ENCODE measurements at regions not wholly inside any gene's neighbourhood (a gene's known extent, or its start where the extent isn't known, plus 50 kb on each side); places are given as distances from the start of the nearest gene placed in this dataset.
"Not testable (repeated sequence)": the region's sequence is repeated elsewhere in the genome, so short reads cannot be mapped to it uniquely, and the experiment has no call there.

DNA sequence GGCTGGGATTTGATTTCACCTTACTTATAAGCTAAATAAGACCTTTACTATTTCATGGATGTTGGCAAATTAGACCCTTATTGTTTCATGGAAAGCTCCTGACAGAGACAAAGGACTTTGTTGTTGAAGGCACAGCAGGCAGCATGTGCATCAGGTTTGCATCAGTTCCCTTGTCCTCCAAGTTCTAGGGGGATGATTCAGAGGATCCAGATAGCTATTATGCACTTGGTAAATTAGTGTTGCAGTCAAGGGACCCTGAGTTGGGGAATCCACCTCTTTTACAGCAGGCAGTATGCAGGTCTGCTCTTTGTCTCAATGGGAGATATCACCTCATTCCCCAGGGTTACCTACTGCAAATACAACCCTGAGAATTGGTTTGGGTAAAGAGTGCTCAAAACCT, 131.4 kb upstream of the IGSF10 start:
- FAIRE-seq, result no peak

DNA sequence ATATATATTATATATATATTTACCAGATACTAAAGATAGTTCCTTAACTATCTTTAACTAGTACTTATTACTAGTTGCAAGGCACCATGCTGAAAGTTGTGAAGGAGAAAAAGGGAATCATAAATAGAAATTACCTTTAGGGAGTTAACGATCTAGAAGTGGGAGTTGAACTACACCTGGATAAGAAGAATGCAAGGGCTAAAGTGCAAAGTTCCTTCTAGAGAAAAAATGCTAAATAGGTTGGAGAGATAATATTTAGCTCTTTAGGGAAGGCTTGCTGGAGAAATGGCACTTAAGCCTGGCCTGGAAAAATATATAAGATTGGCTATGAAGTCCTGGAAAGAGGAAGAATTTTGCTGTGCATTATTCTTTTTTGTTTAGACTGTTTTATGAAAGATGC, 130.6 kb upstream of the IGSF10 start:
- FAIRE-seq (no peak), DNase-seq (ENCODE audit: low read depth) (no peak)
- no peaks in the 10 kb centered on the region for H3K36me3 ChIP-seq (ENCODE audit: control insufficient read depth, insufficient read depth, low read length)
- no peaks in the 10 kb centered on the region for H3K27me3 ChIP-seq (ENCODE audit: control insufficient read depth, insufficient read depth, low read length)
- H3K4me3 ChIP-seq (ENCODE audit: low read depth, low read length), result no peak overlapping the region
- TF ChIP-seq, protein P1, sequence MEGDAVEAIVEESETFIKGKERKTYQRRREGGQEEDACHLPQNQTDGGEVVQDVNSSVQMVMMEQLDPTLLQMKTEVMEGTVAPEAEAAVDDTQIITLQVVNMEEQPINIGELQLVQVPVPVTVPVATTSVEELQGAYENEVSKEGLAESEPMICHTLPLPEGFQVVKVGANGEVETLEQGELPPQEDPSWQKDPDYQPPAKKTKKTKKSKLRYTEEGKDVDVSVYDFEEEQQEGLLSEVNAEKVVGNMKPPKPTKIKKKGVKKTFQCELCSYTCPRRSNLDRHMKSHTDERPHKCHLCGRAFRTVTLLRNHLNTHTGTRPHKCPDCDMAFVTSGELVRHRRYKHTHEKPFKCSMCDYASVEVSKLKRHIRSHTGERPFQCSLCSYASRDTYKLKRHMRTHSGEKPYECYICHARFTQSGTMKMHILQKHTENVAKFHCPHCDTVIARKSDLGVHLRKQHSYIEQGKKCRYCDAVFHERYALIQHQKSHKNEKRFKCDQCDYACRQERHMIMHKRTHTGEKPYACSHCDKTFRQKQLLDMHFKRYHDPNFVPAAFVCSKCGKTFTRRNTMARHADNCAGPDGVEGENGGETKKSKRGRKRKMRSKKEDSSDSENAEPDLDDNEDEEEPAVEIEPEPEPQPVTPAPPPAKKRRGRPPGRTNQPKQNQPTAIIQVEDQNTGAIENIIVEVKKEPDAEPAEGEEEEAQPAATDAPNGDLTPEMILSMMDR (IDR thresholded peaks at IDR 0.05; ENCODE audit: insufficient read depth, low read length, severe bottlenecking), result no peak

More for the DNA sequence above, 131.4 kb upstream of the IGSF10 start:
- no peaks in the 10 kb centered on the region for H3K36me3 ChIP-seq (ENCODE audit: control insufficient read depth, insufficient read depth, low read length)
- no peaks in the 10 kb centered on the region for H3K27me3 ChIP-seq (ENCODE audit: control insufficient read depth, insufficient read depth, low read length)
- TF ChIP-seq, protein P1 (IDR thresholded peaks at IDR 0.05; ENCODE audit: insufficient read depth, low read length, severe bottlenecking), result no peak
- DNase-seq (ENCODE audit: low read depth), result no peak
- H3K4me3 ChIP-seq (ENCODE audit: low read depth, low read length), result no peak overlapping the region

DNA sequence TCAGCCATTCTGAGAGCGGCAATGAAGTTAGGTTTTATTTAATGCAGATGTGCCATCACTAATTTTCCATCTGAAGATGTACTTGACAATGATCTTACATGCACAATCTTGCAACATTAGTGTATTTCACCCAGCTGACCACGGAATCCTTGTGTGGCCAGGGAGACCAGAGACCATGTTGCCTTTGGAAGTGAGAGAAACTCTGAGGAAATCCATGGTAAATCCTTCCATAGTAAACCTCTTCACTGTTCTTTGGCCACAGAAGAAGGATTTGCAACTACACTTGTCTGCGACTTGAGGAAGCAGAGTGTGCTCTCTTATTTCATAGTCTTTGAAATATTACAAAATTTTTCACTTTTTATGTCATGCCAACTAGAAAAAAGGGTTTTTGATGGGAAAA, 128.4 kb upstream of the IGSF10 start:
- H3K4me3 ChIP-seq (ENCODE audit: low read depth, low read length), result no peak overlapping the region
- no peaks in the 10 kb centered on the region for H3K27me3 ChIP-seq (ENCODE audit: control insufficient read depth, insufficient read depth, low read length)
- TF ChIP-seq, protein P1 (IDR thresholded peaks at IDR 0.05; ENCODE audit: insufficient read depth, low read length, severe bottlenecking), result no peak
- no peak for FAIRE-seq
- DNase-seq (ENCODE audit: low read depth), result no peak
- H3K36me3 ChIP-seq (ENCODE audit: control insufficient read depth, insufficient read depth, low read length), result no peaks in the 10 kb centered on the region

DNA sequence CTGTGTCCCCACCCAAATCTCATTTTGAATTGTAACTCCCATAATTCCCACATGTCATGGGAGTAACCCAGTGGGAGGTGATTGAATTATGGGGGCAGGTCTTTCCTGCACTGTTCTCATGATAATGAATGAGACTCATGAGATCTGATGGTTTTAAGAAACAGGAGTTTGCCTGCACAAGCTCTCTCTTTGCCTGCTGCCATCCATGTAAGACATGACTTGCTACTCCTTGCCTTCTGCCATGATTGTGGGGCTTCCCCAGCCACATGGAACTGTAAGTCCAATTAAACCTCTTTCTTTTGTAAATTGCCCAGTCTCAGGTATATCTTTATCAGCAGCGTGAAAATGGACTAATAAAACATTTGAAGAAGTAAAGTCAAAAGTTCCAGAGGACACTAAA, 126.8 kb upstream of the IGSF10 start:
- not testable (repeated sequence) for FAIRE-seq; H3K27me3 ChIP-seq (ENCODE audit: control insufficient read depth, insufficient read depth, low read length); H3K36me3 ChIP-seq (ENCODE audit: control insufficient read depth, insufficient read depth, low read length); H3K4me3 ChIP-seq (ENCODE audit: low read depth, low read length); DNase-seq (ENCODE audit: low read depth)

DNA sequence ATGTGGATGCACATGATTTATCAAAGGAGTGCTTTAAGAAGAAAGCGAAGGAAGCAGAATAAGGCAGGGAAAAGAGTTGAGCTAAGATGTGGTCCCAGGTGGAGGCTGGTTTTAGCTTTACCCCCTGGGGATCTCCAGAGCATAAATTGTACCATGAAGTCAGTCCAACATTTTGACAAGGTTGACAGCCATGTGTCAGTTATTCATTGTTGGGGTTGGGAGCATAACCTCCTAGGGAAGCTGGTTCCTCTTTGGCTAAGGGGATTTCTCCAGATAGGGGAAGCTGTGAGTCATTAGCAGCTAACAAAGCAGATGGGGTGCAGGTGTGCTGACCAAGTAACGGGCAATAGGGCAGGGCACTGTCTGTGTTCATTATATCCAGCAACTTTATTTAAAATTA, 123.7 kb upstream of the IGSF10 start:
- H3K4me3 ChIP-seq (ENCODE audit: low read depth, low read length), result no peak overlapping the region
- H3K27me3 ChIP-seq (ENCODE audit: control insufficient read depth, insufficient read depth, low read length), result no peaks in the 10 kb centered on the region
- FAIRE-seq (no peak), DNase-seq (ENCODE audit: low read depth) (peak; percentile 44)
- TF ChIP-seq, protein P1 (IDR thresholded peaks at IDR 0.05; ENCODE audit: insufficient read depth, low read length, severe bottlenecking), result no peak
- no peaks in the 10 kb centered on the region for H3K36me3 ChIP-seq (ENCODE audit: control insufficient read depth, insufficient read depth, low read length)

DNA sequence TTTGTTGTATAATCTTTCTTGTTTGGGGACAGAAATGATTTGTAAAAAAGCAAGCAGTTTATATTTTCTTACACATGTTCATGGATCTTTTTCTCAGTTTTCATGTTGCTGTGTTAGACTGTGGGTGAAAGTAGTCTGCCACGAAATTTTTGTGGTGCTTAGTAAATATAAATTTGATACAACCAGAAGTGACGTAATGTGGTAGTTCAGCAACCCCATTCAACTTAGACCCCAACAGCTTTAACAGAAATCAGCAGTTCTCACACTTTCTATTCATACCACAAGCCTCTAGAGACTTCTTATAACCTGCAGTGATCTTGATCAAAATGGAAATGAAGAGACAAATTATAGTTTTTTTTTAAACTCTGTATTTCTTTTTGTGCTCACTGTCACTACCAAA, 120.2 kb upstream of the IGSF10 start:
- Histone ChIP-seq H3K36me3 (ENCODE audit: control insufficient read depth, insufficient read depth, low read length) (no peaks in the 10 kb centered on the region), H3K27me3 (ENCODE audit: control insufficient read depth, insufficient read depth, low read length) (no peaks in the 10 kb centered on the region), H3K4me3 (ENCODE audit: low read depth, low read length) (no peak overlapping the region)
- FAIRE-seq (no peak), DNase-seq (ENCODE audit: low read depth) (no peak)
- TF ChIP-seq, protein P1 (IDR thresholded peaks at IDR 0.05; ENCODE audit: insufficient read depth, low read length, severe bottlenecking), result no peak
